Testis (tissue), 2 donors: ENCODE measurements at regions not wholly inside any gene's neighbourhood (a gene's known extent, or its start where the extent isn't known, plus 50 kb on each side); places are given as distances from the start of the nearest gene placed in this dataset.

Experiments used
- CTCF ChIP-seq, 3 experiments: fragments of 450-650 bp in 2 of 3; fragments of 200-600 bp in 1 of 3; sonication (generic) in 1 of 3; IDR thresholded peaks; one replicate each; pipeline ENCODE4 v1.5.1; 2016 to 2019; ENCODE audit warnings: antibody characterized with exemption in 3 of 3, mild to moderate bottlenecking in 2 of 3, moderate library complexity in 1 of 3
- POLR2A ChIP-seq: fragments of 450-650 bp; IDR thresholded peaks from one replicate; pipeline ENCODE4 v1.6.1; 2017; ENCODE audit warnings: antibody characterized with exemption, mild to moderate bottlenecking, moderate library complexity

- TF ChIP-seq POLR2A = no peak
- TF ChIP-seq CTCF (IDR thresholded peaks at IDR 0.05) = no peak
Observed at GRCh38 chr1:112172294-112172882, 182.9 kb upstream of the KCND3 start.
